SU-DHL-6 (cell line): ENCODE measurements at regions not wholly inside any gene's neighbourhood (a gene's known extent, or its start where the extent isn't known, plus 50 kb on each side); places are given as distances from the start of the nearest gene placed in this dataset.

Experiments used
- CTCF ChIP-seq: fragments of 200-600 bp; sonication (generic); IDR thresholded peaks from one replicate; pipeline ENCODE4 v1.5.1; 2017; ENCODE audit warnings: antibody characterized with exemption, mild to moderate bottlenecking, low read length, moderate library complexity; ENCODE audit not compliant: insufficient read depth, poor library complexity, severe bottlenecking
- EZH2phosphoT487 ChIP-seq: fragments of 200-600 bp; sonication (generic), shearing (Covaris generic); conservative IDR thresholded peaks from 2 replicates; pipeline ENCODE4 v1.6.1; 2018; ENCODE audit warnings: mild to moderate bottlenecking, antibody characterized with exemption, low read length, moderate library complexity, mixed read lengths

- no peak for TF ChIP-seq CTCF
- TF ChIP-seq EZH2phosphoT487 = no peak
Observed at GRCh38 chr3:164864454-164864853, 213.8 kb downstream of the SI start.
